Hepatocyte (in vitro differentiated cells): ENCODE measurements at regions not wholly inside any gene's neighbourhood (a gene's known extent, or its start where the extent isn't known, plus 50 kb on each side); places are given as distances from the start of the nearest gene placed in this dataset.

Experiments
- DNase-seq: peaks from one replicate; pipeline ENCODE4 v3.0.0-alpha.2; 2016; ENCODE audit warnings: low spot score
- H2AFZ ChIP-seq: fragments of 200-600 bp; sonication (generic); 2 replicates; pipeline ENCODE4 v1.6.0; 2016; ENCODE audit warnings: antibody characterized with exemption, mild to moderate bottlenecking
- H3K27ac ChIP-seq: fragments of 200-600 bp; sonication (generic); 2 replicates; pipeline ENCODE4 v1.5.1; 2016; ENCODE audit warnings: mild to moderate bottlenecking
- H3K27me3 ChIP-seq: fragments of 200-600 bp; sonication (generic); 2 replicates; pipeline ENCODE4 v1.6.1; 2016
- H3K36me3 ChIP-seq: fragments of 200-600 bp; sonication (generic); replicated peaks from 2 replicates; pipeline ENCODE4 v1.5.1; 2016; ENCODE audit warnings: low read depth; ENCODE audit not compliant: insufficient read depth
- H3K4me1 ChIP-seq: fragments of 200-600 bp; sonication (generic); 2 replicates; pipeline ENCODE4 v1.5.1; 2016; ENCODE audit warnings: mild to moderate bottlenecking, moderate library complexity; ENCODE audit not compliant: insufficient read depth
- H3K4me2 ChIP-seq: fragments of 200-600 bp; sonication (generic); 2 replicates; pipeline ENCODE4 v1.6.0; 2016
- H3K4me3 ChIP-seq: fragments of 200-600 bp; sonication (generic); 2 replicates; pipeline ENCODE4 v1.5.1; 2016; ENCODE audit warnings: mild to moderate bottlenecking
- H3K79me2 ChIP-seq: fragments of 200-600 bp; sonication (generic); 2 replicates; pipeline ENCODE4 v1.6.0; 2017; ENCODE audit warnings: mild to moderate bottlenecking
- H3K9me2 ChIP-seq: fragments of 200-600 bp; sonication (generic); replicated peaks from 2 replicates; pipeline ENCODE4 v1.6.0; 2017; ENCODE audit warnings: mild to moderate bottlenecking; ENCODE audit not compliant: insufficient read depth
- H3K9me3 ChIP-seq: fragments of 200-600 bp; sonication (generic); 2 replicates; pipeline ENCODE4 v1.5.1; 2016; ENCODE audit warnings: low read depth, mild to moderate bottlenecking
- H4K20me1 ChIP-seq: fragments of 200-600 bp; sonication (generic); 2 replicates; pipeline ENCODE4 v1.6.0; 2016; ENCODE audit warnings: mild to moderate bottlenecking; ENCODE audit not compliant: insufficient read depth, poor library complexity, severe bottlenecking
- CTCF ChIP-seq: fragments of 200-600 bp; sonication (generic); IDR thresholded peaks from 2 replicates; pipeline ENCODE4 v1.5.1; 2016; ENCODE audit warnings: antibody characterized with exemption, mild to moderate bottlenecking; ENCODE audit not compliant: poor library complexity
- EZH2 ChIP-seq: fragments of 200-600 bp; sonication (generic); IDR thresholded peaks from 2 replicates; pipeline ENCODE4 v1.6.1; 2016; ENCODE audit warnings: antibody characterized with exemption, mild to moderate bottlenecking, borderline replicate concordance
- EZH2phosphoT487 ChIP-seq: fragments of 200-600 bp; sonication (generic); IDR thresholded peaks from one replicate; pipeline ENCODE4 v1.6.1; 2018; ENCODE audit warnings: antibody characterized with exemption, mild to moderate bottlenecking, low read depth, moderate library complexity; ENCODE audit not compliant: unreplicated experiment, severe bottlenecking
- WGBS: methylation state at CpG from one replicate; pipeline ENCODE4 v1.1.6; 2016; ENCODE audit warnings: low lambda C conversion rate; ENCODE audit errors: missing lambda C conversion rate; 5-methylcytosine and 5-hydroxymethylcytosine counted together

- Histone ChIP-seq H3K27ac (no peak overlapping the region), H2AFZ (no peak overlapping the region), H3K4me1 (no peaks in the 10 kb centered on the region), H3K4me3 (no peak overlapping the region), H3K36me3 (no peaks in the 10 kb centered on the region), H3K79me2 (no peaks in the 10 kb centered on the region), H3K9me3 (no peaks in the 10 kb centered on the region), H3K4me2 (no peak overlapping the region), H4K20me1 (no peaks in the 10 kb centered on the region), H3K9me2 (no peaks in the 10 kb centered on the region), H3K27me3 (peaks cover 11% of the 10 kb centered on the region)
- no peak for DNase-seq
- WGBS = 74% methylated on average over 2 of the region's 2 CpGs
- TF ChIP-seq CTCF = no peak
- no peak for TF ChIP-seq EZH2phosphoT487
- no peak for TF ChIP-seq EZH2
Observed at GRCh38 chr6:85169189-85169588, 280.7 kb upstream of the NT5E start.

DNA sequence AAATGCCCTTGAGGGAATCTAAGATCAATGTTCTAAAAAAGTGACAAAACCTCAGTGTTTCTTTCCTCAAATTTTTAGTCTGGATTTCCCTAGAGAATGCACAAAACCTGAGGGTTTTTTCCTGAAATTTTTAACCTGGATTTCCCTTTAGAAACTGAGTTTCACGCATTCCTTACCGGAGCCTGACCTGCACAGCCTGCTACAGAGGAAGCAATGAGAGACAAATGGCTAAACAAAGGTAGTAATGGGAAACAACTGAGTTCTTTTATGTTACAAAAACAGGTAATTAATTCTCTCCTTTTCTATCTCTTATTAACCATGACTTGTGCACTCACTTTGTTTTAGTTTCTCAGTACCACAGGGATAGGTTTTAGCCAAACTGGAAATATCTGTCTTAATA, 281.7 kb upstream of the NT5E start:
- Histone ChIP-seq H3K36me3 (no peaks in the 10 kb centered on the region), H3K27me3 (peaks cover 11% of the 10 kb centered on the region), H3K9me2 (no peaks in the 10 kb centered on the region), H3K4me1 (no peaks in the 10 kb centered on the region), H3K27ac (no peak overlapping the region), H4K20me1 (no peaks in the 10 kb centered on the region), H3K4me2 (no peak overlapping the region), H3K4me3 (no peak overlapping the region), H3K79me2 (no peaks in the 10 kb centered on the region), H3K9me3 (no peaks in the 10 kb centered on the region), H2AFZ (no peak overlapping the region)
- no peak for TF ChIP-seq EZH2
- TF ChIP-seq CTCF = no peak
- WGBS = 79% methylated on average over 2 of the region's 2 CpGs
- DNase-seq = no peak

DNA sequence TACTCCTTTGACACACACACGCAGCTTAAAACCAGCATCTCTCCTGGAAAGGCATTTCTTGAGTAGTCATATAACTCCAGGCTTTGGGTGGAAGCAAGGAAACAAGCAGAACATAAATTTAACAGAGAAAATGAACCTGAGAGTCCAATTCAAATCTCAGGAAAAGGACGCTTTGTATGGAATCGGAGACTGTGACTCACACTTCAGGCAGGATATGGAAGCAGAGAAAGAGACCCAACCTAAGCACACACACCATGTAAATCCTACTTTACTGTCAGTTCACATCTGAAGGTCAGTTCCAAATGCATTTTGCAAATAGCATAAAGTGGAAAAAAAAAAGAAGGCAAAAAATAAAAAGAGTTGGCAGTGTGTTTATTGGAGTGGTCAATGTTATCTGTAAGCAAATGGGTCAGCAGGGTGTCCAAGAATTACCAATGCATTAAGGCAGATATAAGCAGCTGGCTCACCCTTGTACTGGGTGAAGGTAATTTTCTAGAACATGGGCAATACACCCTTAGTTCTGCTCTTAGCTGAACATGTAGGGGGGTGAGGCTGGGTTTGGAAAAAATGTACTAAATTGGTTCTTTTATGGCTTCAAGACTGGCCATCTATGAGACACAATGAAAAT, 283.7 kb upstream of the NT5E start:
- H3K4me3 ChIP-seq = no peak overlapping the region
- peaks cover 11% of the 10 kb centered on the region for H3K27me3 ChIP-seq
- no peaks in the 10 kb centered on the region for H3K79me2 ChIP-seq
- no peaks in the 10 kb centered on the region for H3K9me3 ChIP-seq
- no peaks in the 10 kb centered on the region for H3K9me2 ChIP-seq
- 93% methylated on average over 3 of the region's 3 CpGs for WGBS
- H2AFZ ChIP-seq = no peak overlapping the region
- no peak for TF ChIP-seq CTCF
- TF ChIP-seq EZH2 = no peak
- H4K20me1 ChIP-seq = no peaks in the 10 kb centered on the region
- H3K4me1 ChIP-seq = no peaks in the 10 kb centered on the region
- H3K27ac ChIP-seq = no peak overlapping the region
- H3K4me2 ChIP-seq = no peak overlapping the region
- H3K36me3 ChIP-seq = no peaks in the 10 kb centered on the region
- DNase-seq = no peak
